Activated B cell treated with CpG ODN at 0.5 μM for 24 hours (primary cell): ENCODE measurements at regions not wholly inside any gene's neighbourhood (a gene's known extent, or its start where the extent isn't known, plus 50 kb on each side); places are given as distances from the start of the nearest gene placed in this dataset.

ENCODE experiments used
- ATAC-seq: fragments of 200-7000 bp; cut with Tn5 transposase; one replicate; pipeline ENCODE4 v1.10.0; 2021; ENCODE audit warnings: low read depth, mild to moderate bottlenecking, moderate library complexity
- CTCF ChIA-PET: fragments of 350-600 bp; sonication (Branson Sonifier 250); formaldehyde crosslinking; loops from one replicate; lab custom pipeline; 2021; ENCODE audit warnings: antibody characterized with exemption; lab: Charles Lee
- POLR2A ChIA-PET: fragments of 350-600 bp; sonication (Branson Sonifier 250); formaldehyde crosslinking; loops from one replicate; lab custom pipeline; 2021; ENCODE audit warnings: antibody characterized with exemption; lab: Charles Lee
- DNase-seq: peaks from one replicate; pipeline ENCODE4 v3.0.0; 2022
- H3K27ac Mint-ChIP-seq: one replicate; pipeline ENCODE4 v1.8.0; 2020; ENCODE audit warnings: mixed read lengths
- H3K27me3 Mint-ChIP-seq: one replicate; pipeline ENCODE4 v1.8.0; 2021; ENCODE audit warnings: mixed read lengths
- H3K36me3 Mint-ChIP-seq: one replicate; pipeline ENCODE4 v1.8.0; 2021; ENCODE audit warnings: low read depth, mixed read lengths
- H3K4me1 Mint-ChIP-seq: one replicate; pipeline ENCODE4 v1.8.0; 2021; ENCODE audit warnings: mixed read lengths
- H3K4me3 Mint-ChIP-seq: one replicate; pipeline ENCODE4 v1.8.0; 2020; ENCODE audit warnings: mild to moderate bottlenecking, mixed read lengths
- H3K9me3 Mint-ChIP-seq: one replicate; pipeline ENCODE4 v1.8.0; 2020; ENCODE audit warnings: mixed read lengths
- CTCF ChIP-seq: fragments of 200-600 bp; IDR thresholded peaks from one replicate; pipeline ENCODE4 v1.8.0; 2022; ENCODE audit warnings: antibody characterized with exemption, mild to moderate bottlenecking
- intact Hi-C: fragments of 100-400 bp; cut with micrococcal nuclease; formaldehyde crosslinking; loops from one replicate; pipeline ENCODE4 v1.15.1; 2024

GRCh38 chr2:198641161-198641560 is 816.6 kb downstream of the SATB2 start:
- Mint-ChIP-seq H3K4me1 (no peaks in the 10 kb centered on the region), H3K36me3 (no peaks in the 10 kb centered on the region), H3K27me3 (no peaks in the 10 kb centered on the region), H3K4me3 (no peak overlapping the region), H3K9me3 (no peaks in the 10 kb centered on the region), H3K27ac (no peak overlapping the region)
- intact Hi-C loops: no loop called here
- ATAC-seq (no peak), DNase-seq (no peak)
- ChIA-PET POLR2A (no interaction called here), CTCF (no interaction called here)
- no peak for TF ChIP-seq CTCF

DNA sequence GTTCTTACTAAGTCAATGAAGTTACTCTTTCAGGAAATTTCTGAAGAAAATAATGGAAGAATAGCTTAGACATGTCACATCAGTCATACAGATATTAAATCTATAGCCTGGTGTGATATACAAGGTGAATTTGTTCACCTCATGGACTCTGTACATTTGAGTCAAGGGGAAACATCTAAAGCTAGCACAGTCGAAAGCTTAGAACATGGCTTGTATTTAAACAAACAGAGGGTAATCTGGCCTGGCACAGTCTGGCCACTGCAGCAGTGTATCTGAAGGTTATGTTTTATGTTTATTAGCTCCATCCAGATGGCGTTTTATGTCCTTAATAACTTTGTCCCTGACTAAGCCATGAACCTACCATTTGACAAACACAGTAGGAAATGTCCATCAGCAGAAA is 817.3 kb downstream of the SATB2 start:
- no peak for DNase-seq
- Mint-ChIP-seq H3K4me1 (no peaks in the 10 kb centered on the region), H3K27me3 (no peaks in the 10 kb centered on the region), H3K4me3 (no peak overlapping the region), H3K36me3 (no peaks in the 10 kb centered on the region), H3K27ac (no peak overlapping the region), H3K9me3 (no peaks in the 10 kb centered on the region)
- no peak for TF ChIP-seq CTCF
- ChIA-PET CTCF (no interaction called here), POLR2A (no interaction called here)
- ATAC-seq: no peak
- intact Hi-C loops: no loop called here

DNA sequence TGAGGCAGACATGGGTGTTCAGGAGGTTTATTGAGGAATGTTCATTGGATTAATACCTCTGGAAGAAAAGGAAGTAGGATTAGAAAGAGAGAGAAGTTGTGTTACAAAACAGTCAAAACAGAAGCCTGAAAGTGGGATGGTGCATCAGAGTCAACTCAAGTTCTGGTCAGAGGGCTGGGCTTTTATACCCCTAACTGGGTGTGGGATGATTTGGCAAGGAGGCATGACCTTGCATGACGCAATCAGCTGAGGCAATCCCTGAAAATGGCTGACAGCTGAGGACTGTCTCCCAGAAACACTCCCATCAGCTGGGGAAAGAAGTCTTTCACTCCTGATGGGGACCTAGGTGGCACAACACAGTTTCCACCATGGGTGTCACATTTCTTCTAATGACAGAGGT is 818.2 kb downstream of the SATB2 start:
- CTCF ChIA-PET: no interaction called here
- POLR2A ChIA-PET: no interaction called here
- no peaks in the 10 kb centered on the region for H3K36me3 Mint-ChIP-seq
- no peaks in the 10 kb centered on the region for H3K27me3 Mint-ChIP-seq
- H3K27ac Mint-ChIP-seq: no peak overlapping the region
- TF ChIP-seq CTCF: no peak
- H3K4me3 Mint-ChIP-seq: no peak overlapping the region
- ATAC-seq (no peak), DNase-seq (no peak)
- H3K9me3 Mint-ChIP-seq: no peaks in the 10 kb centered on the region
- intact Hi-C loops: no loop called here
- no peaks in the 10 kb centered on the region for H3K4me1 Mint-ChIP-seq

GRCh38 chr2:198638577-198638976 is 819.2 kb downstream of the SATB2 start:
- no peak for TF ChIP-seq CTCF
- ChIA-PET POLR2A (no interaction called here), CTCF (no interaction called here)
- no peaks in the 10 kb centered on the region for H3K27me3 Mint-ChIP-seq
- DNase-seq: no peak
- H3K36me3 Mint-ChIP-seq: no peaks in the 10 kb centered on the region
- H3K4me1 Mint-ChIP-seq: no peaks in the 10 kb centered on the region
- no peak for ATAC-seq
- H3K27ac Mint-ChIP-seq: no peak overlapping the region
- intact Hi-C loops: no loop called here
- H3K4me3 Mint-ChIP-seq: no peak overlapping the region
- H3K9me3 Mint-ChIP-seq: no peaks in the 10 kb centered on the region

GRCh38 chr2:198630384-198630783 is 826.0 kb downstream of the PLCL1 start:
- no peak for TF ChIP-seq CTCF
- ATAC-seq: no peak
- ChIA-PET POLR2A (no interaction called here), CTCF (no interaction called here)
- intact Hi-C loops: no loop called here
- H3K27me3 Mint-ChIP-seq: no peaks in the 10 kb centered on the region
- no peaks in the 10 kb centered on the region for H3K9me3 Mint-ChIP-seq
- H3K27ac Mint-ChIP-seq: no peak overlapping the region
- H3K36me3 Mint-ChIP-seq: no peaks in the 10 kb centered on the region
- no peaks in the 10 kb centered on the region for H3K4me1 Mint-ChIP-seq
- DNase-seq: no peak
- no peak overlapping the region for H3K4me3 Mint-ChIP-seq
